22Rv1 (cell line): ENCODE measurements at regions not wholly inside any gene's neighbourhood (a gene's known extent, or its start where the extent isn't known, plus 50 kb on each side); places are given as distances from the start of the nearest gene placed in this dataset.

Experiments used
- CTCF ChIP-seq: fragments of 450-650 bp; IDR thresholded peaks from 2 replicates; pipeline ENCODE4 v1.5.1; 2017; ENCODE audit warnings: mild to moderate bottlenecking
- ZFX ChIP-seq: fragments of 450-650 bp; IDR thresholded peaks from 2 replicates; pipeline ENCODE4 v1.6.1; 2017; ENCODE audit warnings: antibody characterized with exemption, borderline replicate concordance

DNA sequence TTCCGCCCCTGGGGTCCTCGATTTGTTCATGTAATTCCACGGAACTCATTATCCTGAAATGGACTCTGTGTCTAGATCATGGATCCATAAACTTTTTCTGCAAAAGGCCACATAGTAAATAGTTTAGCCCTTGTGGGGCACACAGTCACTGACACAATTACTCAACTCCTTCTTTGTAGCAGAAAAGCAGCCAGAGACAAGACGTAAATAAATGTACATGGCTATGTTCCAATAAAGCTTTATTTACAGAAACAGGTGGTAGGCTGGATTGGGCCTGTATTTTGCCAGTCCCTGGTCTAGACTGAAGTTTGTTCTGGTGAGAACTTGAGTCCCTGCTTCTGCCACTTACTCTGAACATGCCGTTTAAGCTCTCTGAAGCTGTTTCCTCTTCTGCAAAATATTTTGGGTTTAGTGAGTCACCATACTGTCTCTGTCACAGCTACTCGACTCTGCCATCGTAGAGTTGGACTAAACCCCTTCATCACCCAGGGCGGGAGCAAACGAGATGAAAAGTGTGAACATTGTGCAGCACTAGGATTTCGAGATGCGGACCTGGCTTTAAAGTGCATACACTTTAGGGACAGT, 61.9 kb upstream of the FOXF1 start:
- TF ChIP-seq CTCF (no peak), ZFX (no peak)
